GM12891 (cell line): ENCODE measurements at regions not wholly inside any gene's neighbourhood (a gene's known extent, or its start where the extent isn't known, plus 50 kb on each side); places are given as distances from the start of the nearest gene placed in this dataset.
"Not testable (repeated sequence)": the region's sequence is repeated elsewhere in the genome, so short reads cannot be mapped to it uniquely, and the experiment has no call there.

Experiments used
- PAX5 ChIP-seq: IDR thresholded peaks from 2 replicates; pipeline ENCODE4 v1.6.1; 2011; ENCODE audit warnings: low read length, moderate library complexity, mild to moderate bottlenecking; ENCODE audit not compliant: insufficient read depth, severe bottlenecking
- POLR2A ChIP-seq: IDR thresholded peaks from 2 replicates; pipeline ENCODE4 v1.6.1; 2011; ENCODE audit warnings: low read depth, low read length, control low read depth
- POLR2AphosphoS5 ChIP-seq: IDR thresholded peaks from 2 replicates; pipeline ENCODE4 v1.6.1; 2011; ENCODE audit warnings: low read depth, low read length, control low read depth
- TAF1 ChIP-seq: IDR thresholded peaks from 2 replicates; pipeline ENCODE4 v1.6.1; 2011; ENCODE audit warnings: low read depth, low read length, control low read depth

- TF ChIP-seq POLR2A, TAF1, POLR2AphosphoS5, PAX5: not testable (repeated sequence)
These were observed 4464.8 kb upstream of the OR11H1 start for GRCh38 chr22:11063022-11063685.
